DMS 273 (cell line): ENCODE measurements at regions not wholly inside any gene's neighbourhood (a gene's known extent, or its start where the extent isn't known, plus 50 kb on each side); places are given as distances from the start of the nearest gene placed in this dataset.
"Not testable (repeated sequence)": the region's sequence is repeated elsewhere in the genome, so short reads cannot be mapped to it uniquely, and the experiment has no call there.

ENCODE experiments used
- DNase-seq: peaks from one replicate; lab custom pipeline; 2025; ENCODE audit not compliant: unreplicated experiment; lab: John Stamatoyannopoulos, UW

- peak; percentile 84 for DNase-seq
These were observed 168.6 kb upstream of the PGRMC2 start for GRCh38 chr4:128456171-128456570.

GRCh38 chr4:128455480-128455879 lies 167.9 kb upstream of the PGRMC2 start:
- DNase-seq, result no peak

GRCh38 chr4:128454881-128455280 lies 167.3 kb upstream of the PGRMC2 start:
- no peak for DNase-seq

- peak; percentile 91 for DNase-seq
These were observed 166.8 kb upstream of the PGRMC2 start for GRCh38 chr4:128454281-128454871.

GRCh38 chr4:128452415-128452814 lies 164.8 kb upstream of the PGRMC2 start:
- DNase-seq, result no peak

- no peak for DNase-seq
These were observed 163.8 kb upstream of the PGRMC2 start for GRCh38 chr4:128451270-128451905.

GRCh38 chr4:128450326-128451120 lies 162.9 kb upstream of the PGRMC2 start:
- DNase-seq, result no peak

- no peak for DNase-seq
These were observed 161.6 kb upstream of the PGRMC2 start for GRCh38 chr4:128449251-128449650.

GRCh38 chr4:128444544-128445302 lies 157.1 kb upstream of the PGRMC2 start:
- DNase-seq, result no peak

- no peak for DNase-seq
These were observed 153.3 kb upstream of the PGRMC2 start for GRCh38 chr4:128440923-128441322.

- DNase-seq, result not testable (repeated sequence)
These were observed 149.4 kb upstream of the PGRMC2 start for GRCh38 chr4:128437023-128437422.

GRCh38 chr4:128429023-128429613 lies 141.5 kb upstream of the PGRMC2 start:
- not testable (repeated sequence) for DNase-seq

- DNase-seq, result no peak
These were observed 140.8 kb upstream of the PGRMC2 start for GRCh38 chr4:128428397-128428796.

GRCh38 chr4:128427832-128428366 lies 140.3 kb upstream of the PGRMC2 start:
- DNase-seq, result peak; percentile 82

- DNase-seq, result no peak
These were observed 137.2 kb upstream of the PGRMC2 start for GRCh38 chr4:128424527-128425497.

- DNase-seq, result not testable (repeated sequence)
These were observed 134.7 kb upstream of the PGRMC2 start for GRCh38 chr4:128422296-128422695.

- no peak for DNase-seq
These were observed 129.3 kb upstream of the PGRMC2 start for GRCh38 chr4:128416921-128417320.

- no peak for DNase-seq
These were observed 122.4 kb upstream of the PGRMC2 start for GRCh38 chr4:128410037-128410436.

- no peak for DNase-seq
These were observed 116.0 kb upstream of the PGRMC2 start for GRCh38 chr4:128403586-128403985.

GRCh38 chr4:128394778-128395177 lies 107.2 kb upstream of the PGRMC2 start:
- DNase-seq, result no peak
